ENCODE measurements at regions not wholly inside any gene's neighbourhood (a gene's known extent, or its start where the extent isn't known, plus 50 kb on each side); places are given as distances from the start of the nearest gene placed in this dataset.

DNA sequence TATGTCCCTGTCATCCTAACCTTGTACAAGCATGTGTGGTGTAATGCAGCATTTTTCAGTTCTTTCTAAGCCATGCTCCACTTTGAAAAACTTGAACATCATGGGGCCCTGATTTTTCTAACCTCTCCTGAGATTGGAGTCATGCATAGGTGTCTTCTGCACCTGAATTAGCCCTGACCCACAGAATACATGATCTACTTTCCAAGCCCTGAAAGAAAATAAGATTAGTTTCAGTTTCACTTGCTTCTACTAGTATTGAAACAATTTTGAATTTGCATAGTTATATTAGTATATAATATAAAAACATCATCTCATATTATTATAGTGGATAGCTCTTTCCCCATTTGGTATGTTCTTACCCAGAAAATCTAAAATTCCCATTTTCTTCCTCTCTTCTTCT is 178.2 kb downstream of the HS3ST1 start:
- TF ChIP-seq ZNF274 (IDR thresholded peaks at IDR 0.05; ENCODE audit: low read depth, low read length) (no peak), SUZ12 (IDR thresholded peaks at IDR 0.05; ENCODE audit: extremely low read depth, insufficient read depth, insufficient read length) (no peak)

Measured in NT2/D1 (cell line).